Adrenal gland (tissue), 5 donors: ENCODE measurements at regions not wholly inside any gene's neighbourhood (a gene's known extent, or its start where the extent isn't known, plus 50 kb on each side); places are given as distances from the start of the nearest gene placed in this dataset.

Experiments used
- CTCF ChIP-seq, 6 experiments: fragments of 450-650 bp in 4 of 6; fragments of 200-600 bp in 2 of 6; sonication (generic) in 1 of 6; IDR thresholded peaks; 1 replicate in 5 of 6; 2 replicates in 1 of 6; pipeline versions ENCODE4 v1.5.1 to v1.8.0; 2016 to 2021; ENCODE audit warnings: antibody characterized with exemption in 6 of 6, mild to moderate bottlenecking in 2 of 6, moderate library complexity in 1 of 6
- POLR2A ChIP-seq, 2 donors: fragments of 450-650 bp; IDR thresholded peaks; one replicate each; pipeline ENCODE4 v1.6.1; 2017; ENCODE audit warnings: antibody characterized with exemption in 2 of 2, mild to moderate bottlenecking in 2 of 2, moderate library complexity in 1 of 2
- donor health status: DM: no; HTN: no; CAD: no.

GRCh38 chr2:39545957-39546356 is 108.9 kb upstream of the MAP4K3 start:
- TF ChIP-seq POLR2A (IDR thresholded peaks at IDR 0.05) (no peak), CTCF (IDR thresholded peaks at IDR 0.05) (no peak)
